ENCODE measurements at regions not wholly inside any gene's neighbourhood (a gene's known extent, or its start where the extent isn't known, plus 50 kb on each side); places are given as distances from the start of the nearest gene placed in this dataset.

- H3K4me3 ChIP-seq (ENCODE audit: low read depth, low read length), result no peak overlapping the region
- no peak for TF ChIP-seq CTCF (IDR thresholded peaks at IDR 0.05; ENCODE audit: insufficient read depth, low read depth, low read length, missing control alignments)
- DNase-seq (ENCODE audit: low read depth), result no peak
These were observed 148.8 kb upstream of the C1orf174 start for GRCh38 chr1:4048921-4049320.

- TF ChIP-seq CTCF (IDR thresholded peaks at IDR 0.05; ENCODE audit: insufficient read depth, low read depth, low read length, missing control alignments), result no peak
- no peak for DNase-seq (ENCODE audit: low read depth)
- no peak overlapping the region for H3K4me3 ChIP-seq (ENCODE audit: low read depth, low read length)
These were observed 150.9 kb upstream of the C1orf174 start for GRCh38 chr1:4050998-4051397.

GRCh38 chr1:4052657-4053056 is 152.6 kb upstream of the C1orf174 start:
- no peak overlapping the region for H3K4me3 ChIP-seq (ENCODE audit: low read depth, low read length)
- TF ChIP-seq CTCF (IDR thresholded peaks at IDR 0.05; ENCODE audit: insufficient read depth, low read depth, low read length, missing control alignments), result no peak
- no peak for DNase-seq (ENCODE audit: low read depth)

DNA sequence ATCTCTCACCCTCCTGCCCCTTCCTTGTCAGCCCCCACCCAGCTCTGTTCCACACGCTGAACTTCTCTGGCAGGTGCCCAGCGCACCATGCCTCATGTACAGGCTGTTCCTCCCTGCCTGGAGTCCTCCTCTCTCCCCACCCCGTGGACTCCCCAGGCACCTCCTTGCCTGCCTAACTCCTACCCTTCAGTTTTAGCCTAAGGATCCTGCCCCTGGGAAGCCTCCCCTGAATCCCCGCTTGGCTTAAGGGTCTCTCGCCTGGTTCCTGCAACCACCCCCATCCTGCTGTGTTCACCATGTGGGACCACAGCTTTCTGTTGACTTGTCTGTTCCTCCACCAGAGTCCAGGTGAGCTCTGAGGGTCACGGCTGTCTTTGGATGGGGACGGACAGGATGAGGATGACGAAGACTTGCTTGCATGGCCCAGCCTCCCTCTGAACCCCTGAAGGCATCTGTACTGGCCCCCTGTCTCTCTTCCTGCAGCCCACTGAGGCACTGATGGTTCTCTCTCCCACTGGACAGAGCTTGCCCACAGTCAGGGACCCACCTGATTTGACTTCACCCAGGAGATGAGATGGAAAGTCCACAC is 153.2 kb upstream of the C1orf174 start:
- no peak overlapping the region for H3K4me3 ChIP-seq (ENCODE audit: low read depth, low read length)
- TF ChIP-seq CTCF (IDR thresholded peaks at IDR 0.05; ENCODE audit: insufficient read depth, low read depth, low read length, missing control alignments), result no peak
- no peak for DNase-seq (ENCODE audit: low read depth)

- H3K4me3 ChIP-seq (ENCODE audit: low read depth, low read length), result no peak overlapping the region
- no peak for TF ChIP-seq CTCF (IDR thresholded peaks at IDR 0.05; ENCODE audit: insufficient read depth, low read depth, low read length, missing control alignments)
- DNase-seq (ENCODE audit: low read depth), result no peak
These were observed 153.7 kb upstream of the C1orf174 start for GRCh38 chr1:4053774-4054173.

GRCh38 chr1:4055294-4055967 is 155.4 kb upstream of the C1orf174 start:
- TF ChIP-seq CTCF (IDR thresholded peaks at IDR 0.05; ENCODE audit: insufficient read depth, low read depth, low read length, missing control alignments), result no peak
- no peak overlapping the region for H3K4me3 ChIP-seq (ENCODE audit: low read depth, low read length)
- DNase-seq (ENCODE audit: low read depth), result no peak

GRCh38 chr1:4056422-4056821 is 156.3 kb upstream of the C1orf174 start:
- no peak for TF ChIP-seq CTCF (IDR thresholded peaks at IDR 0.05; ENCODE audit: insufficient read depth, low read depth, low read length, missing control alignments)
- H3K4me3 ChIP-seq (ENCODE audit: low read depth, low read length), result no peak overlapping the region
- no peak for DNase-seq (ENCODE audit: low read depth)

Data from GM12865 (cell line).